Immature natural killer cell (primary cell): ENCODE measurements at regions not wholly inside any gene's neighbourhood (a gene's known extent, or its start where the extent isn't known, plus 50 kb on each side); places are given as distances from the start of the nearest gene placed in this dataset.
"Not testable (repeated sequence)": the region's sequence is repeated elsewhere in the genome, so short reads cannot be mapped to it uniquely, and the experiment has no call there.

Source experiments
- DNase-seq, 3 donors: peaks; one replicate each; pipeline ENCODE4 v3.0.0; 2022; ENCODE audit warnings: mixed read lengths in 1 of 3
- H3K27ac Mint-ChIP-seq, 6 donors: one replicate each; pipeline ENCODE4 v1.8.0; 2020; ENCODE audit warnings: mixed read lengths in 6 of 6, mild to moderate bottlenecking in 5 of 6, inconsistent platforms in 4 of 6, moderate library complexity in 3 of 6
- H3K27me3 Mint-ChIP-seq, 3 donors: one replicate each; pipeline ENCODE4 v1.8.0; 2020 to 2021; ENCODE audit warnings: low read depth in 3 of 3, mild to moderate bottlenecking in 3 of 3, mixed read lengths in 3 of 3, moderate library complexity in 3 of 3, inconsistent platforms in 1 of 3
- H3K36me3 Mint-ChIP-seq, 3 donors: one replicate each; pipeline ENCODE4 v1.8.0; 2020; ENCODE audit warnings: mixed read lengths in 3 of 3, inconsistent platforms in 2 of 3, mild to moderate bottlenecking in 2 of 3
- H3K4me1 Mint-ChIP-seq, 2 donors: one replicate each; pipeline ENCODE4 v1.8.0; 2020; ENCODE audit warnings: inconsistent platforms in 2 of 2, mild to moderate bottlenecking in 2 of 2, mixed read lengths in 2 of 2, moderate library complexity in 1 of 2
- H3K4me3 Mint-ChIP-seq, 5 donors: one replicate each; pipeline ENCODE4 v1.8.0; 2020; ENCODE audit warnings: mild to moderate bottlenecking in 5 of 5, mixed read lengths in 5 of 5, inconsistent platforms in 3 of 5, moderate library complexity in 3 of 5
- H3K9me3 Mint-ChIP-seq, 6 donors: one replicate each; pipeline ENCODE4 v1.8.0; 2020; ENCODE audit warnings: mild to moderate bottlenecking in 6 of 6, mixed read lengths in 6 of 6, inconsistent platforms in 4 of 6, moderate library complexity in 3 of 6

DNA sequence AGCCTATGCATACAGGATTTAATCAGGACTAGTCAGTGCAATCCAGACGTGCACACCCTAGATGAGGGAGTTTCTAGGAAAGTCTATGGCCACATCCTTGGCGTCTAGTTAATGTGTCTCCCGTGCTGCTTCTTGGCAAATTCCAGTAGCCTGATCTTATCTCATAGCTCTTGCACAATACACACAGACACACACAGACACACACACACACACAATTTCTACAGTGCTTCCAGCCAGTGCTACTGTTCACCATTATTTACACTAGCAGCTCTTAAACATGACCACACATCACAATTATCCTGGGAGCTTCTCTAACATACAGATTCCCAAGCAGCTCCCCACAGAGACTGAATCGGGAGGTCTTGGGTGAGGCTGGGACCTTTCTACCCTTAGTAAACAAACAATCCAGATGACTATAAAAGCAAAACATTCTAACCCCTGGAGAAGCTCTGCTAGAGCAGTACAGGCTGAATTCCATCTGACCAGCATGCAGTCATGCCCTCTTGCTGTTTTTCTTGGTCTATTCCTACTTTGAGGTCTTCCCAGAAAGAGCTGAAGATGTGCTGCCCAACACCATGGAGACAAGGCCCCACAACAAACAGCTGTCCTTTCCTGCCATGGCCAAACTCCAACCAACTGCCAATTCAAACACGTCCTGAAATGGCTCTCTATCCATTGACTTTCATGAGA lies 236.6 kb downstream of the DEPDC1B start:
- Mint-ChIP-seq H3K4me3 (no peak overlapping the region), H3K27ac (no peak overlapping the region), H3K27me3 (peaks cover 0 to 2% (median 0%) of the 10 kb centered on the region in 3 donors), H3K4me1 (no peaks in the 10 kb centered on the region), H3K9me3 (peaks cover 0 to 12% (median 5%) of the 10 kb centered on the region in 6 donors), H3K36me3 (peaks cover 0 to 4% (median 0%) of the 10 kb centered on the region in 3 donors)
- no peak for DNase-seq

DNA sequence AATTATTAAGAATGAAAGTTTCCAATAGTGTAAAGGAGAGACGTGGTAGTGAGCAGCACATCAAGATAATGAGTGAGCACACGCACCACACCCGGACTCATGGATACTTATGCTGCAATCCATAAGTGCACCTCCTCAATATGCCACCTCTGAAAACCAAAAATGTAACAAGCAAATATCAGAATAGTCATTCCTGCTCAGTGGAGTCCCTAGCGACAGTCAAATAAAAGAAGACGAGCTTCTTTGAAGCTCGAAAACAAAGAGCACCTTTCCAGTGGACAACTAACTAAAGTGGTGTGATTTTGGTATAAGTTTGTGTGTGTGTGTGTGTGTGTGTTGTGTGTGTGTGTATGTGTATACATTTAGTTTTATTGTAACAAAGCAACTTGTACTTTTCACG lies 241.3 kb downstream of the DEPDC1B start:
- no peak overlapping the region for H3K27ac Mint-ChIP-seq
- H3K4me3 Mint-ChIP-seq, result no peak overlapping the region
- DNase-seq, result no peak
- H3K27me3 Mint-ChIP-seq, result peaks cover 0 to 4% (median 0%) of the 10 kb centered on the region in 3 donors
- no peaks in the 10 kb centered on the region for H3K36me3 Mint-ChIP-seq
- H3K4me1 Mint-ChIP-seq, result no peaks in the 10 kb centered on the region
- peaks cover 0 to 9% (median 1%) of the 10 kb centered on the region in 6 donors for H3K9me3 Mint-ChIP-seq

DNA sequence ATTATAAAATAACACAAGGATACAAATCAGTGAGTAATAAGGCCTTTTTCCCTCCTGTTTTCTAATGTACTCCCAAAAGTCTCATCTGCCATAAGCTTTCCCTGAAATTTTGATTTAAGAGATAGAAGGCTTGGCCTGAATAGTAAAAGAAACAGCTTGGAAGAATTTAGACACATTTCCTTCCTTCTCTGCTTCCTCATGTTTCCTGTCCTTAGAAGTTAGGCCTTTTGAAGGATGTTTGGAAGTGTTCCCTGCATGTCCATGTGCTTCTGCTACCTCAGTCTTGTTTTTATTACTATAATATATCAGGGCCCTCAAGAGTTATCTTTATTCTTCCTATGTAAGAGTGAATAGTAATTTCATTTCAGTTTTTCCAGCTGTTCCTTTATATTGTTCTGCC lies 242.7 kb downstream of the DEPDC1B start:
- Mint-ChIP-seq H3K4me1 (no peaks in the 10 kb centered on the region), H3K36me3 (no peaks in the 10 kb centered on the region), H3K9me3 (peaks cover 0 to 6% (median 1%) of the 10 kb centered on the region in 6 donors), H3K27me3 (peaks cover 0 to 4% (median 0%) of the 10 kb centered on the region in 3 donors), H3K4me3 (no peak overlapping the region), H3K27ac (no peak overlapping the region)
- DNase-seq, result no peak

DNA sequence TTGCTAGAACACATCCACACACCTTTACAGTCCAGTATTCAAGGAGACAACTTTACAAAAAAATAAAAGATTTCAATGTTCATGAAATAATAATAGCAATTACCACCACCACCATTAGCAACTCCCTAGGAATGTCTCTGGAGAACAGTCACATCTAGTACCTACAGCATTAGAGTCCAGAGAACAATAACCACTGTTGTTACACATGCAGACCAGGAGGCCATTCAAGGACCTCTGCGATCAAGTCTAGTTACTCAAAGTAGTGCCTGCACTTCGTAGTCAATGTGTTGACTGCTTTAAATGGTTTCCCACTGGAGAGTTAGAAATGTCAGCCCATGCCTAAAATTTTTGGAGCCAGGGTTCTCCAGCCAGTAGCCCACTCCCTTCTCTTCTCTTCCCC lies 244.4 kb downstream of the DEPDC1B start:
- no peak overlapping the region for H3K4me3 Mint-ChIP-seq
- no peaks in the 10 kb centered on the region for H3K36me3 Mint-ChIP-seq
- peaks cover 0 to 2% (median 0%) of the 10 kb centered on the region in 3 donors for H3K27me3 Mint-ChIP-seq
- H3K4me1 Mint-ChIP-seq, result no peaks in the 10 kb centered on the region
- DNase-seq, result no peak
- peaks cover 0 to 6% (median 1%) of the 10 kb centered on the region in 6 donors for H3K9me3 Mint-ChIP-seq
- H3K27ac Mint-ChIP-seq, result no peak overlapping the region

DNA sequence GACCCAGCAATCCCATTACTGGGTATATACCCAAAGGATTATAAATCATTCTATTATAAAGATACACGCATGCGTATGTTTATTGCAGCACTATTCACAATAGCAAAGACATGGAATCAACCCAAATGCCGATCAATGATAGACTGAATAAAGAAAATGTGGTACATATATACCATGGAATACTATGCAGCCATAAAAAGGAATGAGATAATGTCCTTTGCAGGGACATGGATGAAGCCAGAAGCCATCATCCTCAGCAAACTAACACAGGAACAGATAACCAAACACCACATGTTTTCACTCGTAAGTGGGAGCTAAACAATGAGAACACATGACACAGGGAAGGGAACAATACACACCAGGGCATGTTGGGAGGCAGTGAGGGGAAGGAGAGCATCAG lies 245.7 kb downstream of the DEPDC1B start:
- H3K27me3 Mint-ChIP-seq, H3K4me1 Mint-ChIP-seq, H3K36me3 Mint-ChIP-seq, H3K4me3 Mint-ChIP-seq, DNase-seq, H3K27ac Mint-ChIP-seq, H3K9me3 Mint-ChIP-seq: not testable (repeated sequence)

DNA sequence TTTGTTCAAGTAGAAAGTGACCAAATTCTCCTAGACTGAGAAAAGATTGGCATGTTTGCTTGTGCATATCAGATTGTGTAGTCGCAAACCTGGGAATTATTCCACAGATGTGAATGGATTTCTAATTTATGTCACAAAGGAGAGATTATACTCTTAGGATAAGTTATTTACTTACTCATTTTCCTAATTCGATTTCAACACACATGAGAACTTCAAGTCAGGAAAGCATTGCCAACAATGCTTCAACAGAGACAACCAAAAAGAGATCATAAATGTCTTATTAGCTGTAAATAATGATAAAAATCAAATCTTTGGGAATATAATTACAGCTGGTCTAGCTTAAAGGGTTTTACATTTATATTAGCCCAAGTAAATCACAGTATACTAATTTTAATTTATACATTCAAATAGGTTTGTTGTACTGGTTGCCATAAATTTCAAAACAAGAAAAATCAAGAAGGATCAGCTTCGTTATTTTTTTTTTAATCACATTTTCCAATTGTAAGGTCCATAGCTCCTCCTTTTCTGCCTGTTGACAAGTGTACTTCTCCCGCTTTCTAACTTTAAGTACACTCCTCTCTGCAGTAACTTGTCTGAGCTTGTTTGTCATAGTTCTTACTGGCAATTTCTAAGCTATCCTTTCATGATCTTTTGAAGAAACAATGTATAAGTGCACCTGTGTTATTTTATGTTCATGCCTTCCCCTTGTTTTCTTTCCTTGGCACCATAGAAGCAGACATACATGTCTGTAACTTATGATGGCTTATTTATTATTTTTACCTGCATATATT lies 246.6 kb downstream of the DEPDC1B start:
- Mint-ChIP-seq H3K27me3 (peaks cover 0 to 2% (median 0%) of the 10 kb centered on the region in 3 donors), H3K27ac (no peak overlapping the region), H3K9me3 (peaks cover 0 to 3% (median under 1%) of the 10 kb centered on the region in 6 donors), H3K4me1 (no peaks in the 10 kb centered on the region), H3K36me3 (no peaks in the 10 kb centered on the region), H3K4me3 (no peak overlapping the region)
- DNase-seq, result no peak

DNA sequence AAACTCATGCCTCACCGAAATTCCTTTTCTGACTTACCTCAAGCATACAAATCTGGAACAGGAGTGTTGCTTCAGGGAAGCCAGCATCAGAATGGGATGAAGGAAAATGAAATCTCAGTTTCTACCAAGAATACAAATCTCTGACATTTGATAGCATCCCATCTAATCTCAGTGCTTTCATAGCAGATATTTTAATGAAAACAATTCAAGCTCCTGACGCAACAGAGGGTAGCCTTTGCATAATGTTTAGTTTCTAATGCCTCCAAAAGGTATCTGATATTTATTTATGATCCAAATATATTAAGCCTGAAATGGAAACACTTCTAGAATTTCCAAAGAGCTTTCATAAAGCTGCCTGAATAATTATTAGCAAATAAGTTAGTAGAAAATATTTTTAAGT lies 251.4 kb downstream of the DEPDC1B start:
- H3K36me3 Mint-ChIP-seq, result no peaks in the 10 kb centered on the region

DNA sequence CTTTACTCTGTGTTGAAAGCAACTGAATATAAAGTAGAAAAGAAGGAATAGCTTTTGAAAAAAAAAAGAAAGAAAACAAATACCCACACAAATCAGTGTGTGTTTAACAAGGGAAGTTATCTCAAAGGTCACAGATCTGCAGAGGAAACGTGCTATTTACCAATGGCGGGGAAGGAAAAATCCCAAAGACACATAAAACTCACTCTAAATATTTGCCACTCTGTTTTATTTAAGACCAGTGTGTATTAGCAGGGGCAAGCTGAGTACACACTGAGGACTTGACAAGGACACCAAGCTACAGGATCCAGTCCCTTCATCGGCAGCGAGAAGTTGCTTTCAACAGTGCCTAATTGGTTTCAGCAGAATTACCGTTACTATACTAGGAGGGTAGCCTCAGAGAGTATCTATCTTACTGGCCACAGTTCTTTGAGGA lies 252.5 kb downstream of the DEPDC1B start:
- H3K27me3 Mint-ChIP-seq, result peaks cover 0 to 1% (median 0%) of the 10 kb centered on the region in 3 donors
- H3K4me1 Mint-ChIP-seq, result no peaks in the 10 kb centered on the region
- no peak for DNase-seq
- H3K36me3 Mint-ChIP-seq, result peaks cover 0 to 4% (median 0%) of the 10 kb centered on the region in 3 donors
- no peak overlapping the region for H3K4me3 Mint-ChIP-seq
- H3K9me3 Mint-ChIP-seq, result peaks cover 0 to 8% (median 2%) of the 10 kb centered on the region in 6 donors
- no peak overlapping the region for H3K27ac Mint-ChIP-seq

More for the DNA sequence above, 251.4 kb downstream of the DEPDC1B start:
- Mint-ChIP-seq H3K9me3 (peaks cover 0 to 2% (median 0%) of the 10 kb centered on the region in 6 donors), H3K4me3 (no peak overlapping the region), H3K4me1 (no peaks in the 10 kb centered on the region), H3K27me3 (no peaks in the 10 kb centered on the region), H3K27ac (no peak overlapping the region)
- no peak for DNase-seq

DNA sequence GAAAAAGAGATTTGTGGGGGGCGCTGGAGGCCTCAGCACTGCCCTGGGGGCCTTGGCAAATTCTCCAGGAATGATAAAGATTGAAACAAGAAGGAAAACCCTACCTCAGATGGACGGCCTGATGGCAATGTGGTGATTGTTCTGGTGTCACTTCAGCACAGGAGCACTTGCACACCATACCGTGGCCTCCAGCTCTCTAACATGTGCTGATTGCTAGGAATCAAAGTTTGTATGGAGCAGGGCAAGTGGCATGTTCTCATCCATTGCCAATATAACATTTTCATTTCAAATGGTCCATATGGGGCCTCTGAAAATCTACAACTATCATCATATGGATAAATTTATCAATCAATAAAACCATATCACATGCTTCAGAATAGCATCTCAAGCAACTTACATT lies 253.0 kb downstream of the DEPDC1B start:
- no peak overlapping the region for H3K27ac Mint-ChIP-seq
- H3K9me3 Mint-ChIP-seq, result peaks cover 0 to 8% (median 2%) of the 10 kb centered on the region in 6 donors
- no peak overlapping the region for H3K4me3 Mint-ChIP-seq
- DNase-seq, result no peak
- H3K4me1 Mint-ChIP-seq, result no peaks in the 10 kb centered on the region
- peaks cover 0 to 4% (median 0%) of the 10 kb centered on the region in 3 donors for H3K36me3 Mint-ChIP-seq
- peaks cover 0 to 1% (median 0%) of the 10 kb centered on the region in 3 donors for H3K27me3 Mint-ChIP-seq

DNA sequence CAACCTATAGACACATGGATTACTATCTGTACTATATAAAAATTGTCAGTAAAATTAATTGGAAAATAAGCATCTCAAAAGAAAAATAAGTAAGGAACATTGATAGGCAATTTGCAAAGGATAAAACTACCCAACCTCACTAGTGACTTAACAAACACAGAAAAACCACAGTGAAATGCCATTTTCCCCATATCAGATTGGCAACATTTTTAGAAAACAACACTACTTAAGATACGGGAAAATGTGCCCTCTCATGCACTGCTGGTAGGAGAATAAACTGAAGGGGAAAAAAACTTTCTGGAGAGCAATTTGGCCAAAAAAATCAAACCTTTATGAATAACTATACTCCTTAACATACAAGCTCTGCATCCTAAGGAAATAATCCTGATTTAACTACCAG lies 254.0 kb downstream of the DEPDC1B start:
- H3K36me3 Mint-ChIP-seq, result peaks cover 0 to 4% (median 0%) of the 10 kb centered on the region in 3 donors
- H3K4me3 Mint-ChIP-seq, result no peak overlapping the region
- H3K27me3 Mint-ChIP-seq, result peaks cover 0 to 1% (median 0%) of the 10 kb centered on the region in 3 donors
- no peak overlapping the region for H3K27ac Mint-ChIP-seq
- no peak for DNase-seq
- no peaks in the 10 kb centered on the region for H3K4me1 Mint-ChIP-seq
- H3K9me3 Mint-ChIP-seq, result peaks cover 0 to 8% (median 6%) of the 10 kb centered on the region in 6 donors

DNA sequence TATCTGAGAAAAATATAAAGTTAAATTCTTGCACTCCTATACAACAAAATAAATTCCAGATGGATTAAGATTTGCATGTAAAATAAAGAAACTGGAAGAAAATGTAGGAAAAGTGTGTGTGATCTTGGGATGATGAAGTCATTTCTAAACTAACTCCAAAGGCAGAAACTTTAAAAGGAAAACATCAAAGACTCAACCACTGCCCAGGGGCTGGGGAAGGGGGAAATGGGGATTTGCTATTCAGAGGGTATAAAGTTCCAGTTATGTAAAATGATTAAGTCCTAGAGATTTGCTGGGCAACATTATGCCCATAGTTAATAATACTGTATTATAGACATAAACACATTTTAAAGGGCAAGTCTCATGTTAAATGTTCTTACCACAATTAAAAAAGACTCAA lies 254.5 kb downstream of the DEPDC1B start:
- no peaks in the 10 kb centered on the region for H3K4me1 Mint-ChIP-seq
- H3K4me3 Mint-ChIP-seq, result no peak overlapping the region
- peaks cover 0 to 4% (median 0%) of the 10 kb centered on the region in 3 donors for H3K36me3 Mint-ChIP-seq
- no peak for DNase-seq
- H3K27ac Mint-ChIP-seq, result no peak overlapping the region
- H3K27me3 Mint-ChIP-seq, result peaks cover 0 to 1% (median 0%) of the 10 kb centered on the region in 3 donors
- peaks cover 0 to 9% (median 6%) of the 10 kb centered on the region in 6 donors for H3K9me3 Mint-ChIP-seq

DNA sequence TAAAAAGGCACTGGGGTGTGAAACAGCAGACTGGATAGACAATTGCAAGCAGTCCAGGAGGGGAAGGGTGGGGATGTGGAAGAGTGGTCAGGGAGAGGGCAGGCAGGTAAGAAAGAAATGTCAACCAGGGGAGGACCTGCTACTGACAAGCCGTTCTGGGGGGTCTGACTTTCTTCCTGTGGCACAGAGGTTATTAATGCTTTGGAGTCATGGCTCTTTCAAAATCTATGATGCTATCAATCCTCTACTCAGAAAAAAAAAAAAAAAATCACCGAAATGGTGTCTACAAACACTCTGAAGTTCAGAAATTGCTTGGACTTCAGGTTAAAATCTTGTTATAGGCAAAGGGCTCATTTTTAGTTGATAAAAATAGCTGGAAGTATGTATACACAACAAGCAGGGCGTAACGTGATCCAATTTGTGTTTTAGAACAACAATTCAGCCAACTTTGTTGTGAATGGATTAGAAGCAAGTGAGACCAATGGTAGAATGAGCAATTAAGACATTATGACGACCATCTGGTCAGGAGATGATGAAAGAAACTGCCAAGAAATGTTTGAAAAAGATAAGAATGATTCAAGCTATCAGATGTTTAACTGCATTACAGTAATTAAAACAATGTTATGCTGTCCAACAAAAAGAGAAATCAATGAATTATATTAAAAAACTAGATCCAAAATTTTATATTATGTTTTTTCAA lies 255.2 kb downstream of the DEPDC1B start:
- Mint-ChIP-seq H3K36me3 (peaks cover 0 to 4% (median 0%) of the 10 kb centered on the region in 3 donors), H3K9me3 (peaks cover 0 to 15% (median 6%) of the 10 kb centered on the region in 6 donors), H3K27ac (no peak overlapping the region), H3K27me3 (peaks cover 0 to 1% (median 0%) of the 10 kb centered on the region in 3 donors), H3K4me1 (no peaks in the 10 kb centered on the region), H3K4me3 (no peak overlapping the region)
- no peak for DNase-seq

DNA sequence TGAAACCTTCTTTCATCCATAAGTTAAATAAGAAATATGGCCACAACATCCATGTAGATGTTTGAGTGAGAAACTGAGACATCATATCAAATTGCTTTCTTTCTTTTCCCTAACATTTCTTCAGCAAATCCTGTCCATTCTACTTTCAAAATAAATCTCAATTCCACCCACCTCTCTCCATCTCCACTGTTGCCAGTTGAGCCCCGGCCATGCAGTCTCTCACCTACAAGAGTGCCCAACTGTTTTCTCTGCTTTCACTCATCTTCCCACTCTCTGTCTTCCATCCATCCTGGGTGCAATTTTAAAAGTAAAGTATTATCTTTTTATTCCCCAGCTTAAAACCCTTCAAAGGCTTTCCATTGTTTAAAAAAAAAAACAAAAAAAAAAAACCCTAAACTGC lies 260.4 kb downstream of the DEPDC1B start:
- H3K27me3 Mint-ChIP-seq, result peaks cover 0 to 3% (median 0%) of the 10 kb centered on the region in 3 donors
- no peak for DNase-seq
- peaks cover 0 to 16% (median 6%) of the 10 kb centered on the region in 6 donors for H3K9me3 Mint-ChIP-seq
- H3K4me3 Mint-ChIP-seq, result no peak overlapping the region
- H3K4me1 Mint-ChIP-seq, result no peaks in the 10 kb centered on the region
- H3K27ac Mint-ChIP-seq, result no peak overlapping the region
- peaks cover 0 to 4% (median 0%) of the 10 kb centered on the region in 3 donors for H3K36me3 Mint-ChIP-seq
